Right renal pelvis (tissue), 4 donors: ENCODE measurements at regions not wholly inside any gene's neighbourhood (a gene's known extent, or its start where the extent isn't known, plus 50 kb on each side); places are given as distances from the start of the nearest gene placed in this dataset.
"Not testable (repeated sequence)": the region's sequence is repeated elsewhere in the genome, so short reads cannot be mapped to it uniquely, and the experiment has no call there.

Experiments
- DNase-seq, 4 donors: peaks; one replicate each; pipeline ENCODE4 v3.0.0-alpha.2; 2013; ENCODE audit warnings: low read depth in 4 of 4, low spot score in 3 of 4, missing footprints in 1 of 4

GRCh38 chr1:4164965-4165364 lies 264.9 kb upstream of the C1orf174 start:
- no peak for DNase-seq

GRCh38 chr1:4165686-4166300 lies 265.7 kb upstream of the C1orf174 start:
- DNase-seq, result no peak

GRCh38 chr1:4166713-4167112 lies 266.6 kb upstream of the C1orf174 start:
- DNase-seq, result peak in 1 of 4 donors; percentile 24

- no peak for DNase-seq
These were observed 269.9 kb upstream of the C1orf174 start for GRCh38 chr1:4169991-4170390.

GRCh38 chr1:4170548-4171340 lies 270.7 kb upstream of the C1orf174 start:
- no peak for DNase-seq

GRCh38 chr1:4171480-4172450 lies 271.7 kb upstream of the C1orf174 start:
- no peak for DNase-seq

- DNase-seq, result no peak
These were observed 272.9 kb upstream of the C1orf174 start for GRCh38 chr1:4172644-4173599.

GRCh38 chr1:4173731-4174130 lies 273.7 kb upstream of the C1orf174 start:
- no peak for DNase-seq

- DNase-seq, result no peak
These were observed 274.5 kb upstream of the C1orf174 start for GRCh38 chr1:4174291-4175200.

- no peak for DNase-seq
These were observed 275.7 kb upstream of the C1orf174 start for GRCh38 chr1:4175566-4176405.

GRCh38 chr1:4176841-4177240 lies 276.8 kb upstream of the C1orf174 start:
- no peak for DNase-seq

- no peak for DNase-seq
These were observed 277.5 kb upstream of the C1orf174 start for GRCh38 chr1:4177425-4178150.

- no peak for DNase-seq
These were observed 278.5 kb upstream of the C1orf174 start for GRCh38 chr1:4178501-4179113.

GRCh38 chr1:4179914-4180735 lies 280.1 kb upstream of the C1orf174 start:
- DNase-seq, result no peak

GRCh38 chr1:4186486-4186885 lies 286.4 kb upstream of the C1orf174 start:
- DNase-seq, result not testable (repeated sequence)

- no peak for DNase-seq
These were observed 303.4 kb upstream of the C1orf174 start for GRCh38 chr1:4203501-4203900.
